ENCODE measurements at regions not wholly inside any gene's neighbourhood (a gene's known extent, or its start where the extent isn't known, plus 50 kb on each side); places are given as distances from the start of the nearest gene placed in this dataset.
A peak's percentile ranks its signal among the peaks of the same experiment; 100 is the strongest.

- H3K4me3 ChIP-seq (ENCODE audit: insufficient read depth, low read depth, low read length) = no peak overlapping the region
- no peak for DNase-seq
- no peaks in the 10 kb centered on the region for H3K36me3 ChIP-seq (replicated peaks; ENCODE audit: control insufficient read depth, insufficient read depth, low read length)
- no peaks in the 10 kb centered on the region for H3K27me3 ChIP-seq (ENCODE audit: control insufficient read depth, insufficient read depth, low read length)
Measured at GRCh38 chr7:15018981-15019380, 116.4 kb upstream of the DGKB start.

- H3K27me3 ChIP-seq (ENCODE audit: control insufficient read depth, insufficient read depth, low read length) = no peaks in the 10 kb centered on the region
- no peak for DNase-seq
Measured at GRCh38 chr7:15016766-15017165, 114.2 kb upstream of the DGKB start.

GRCh38 chr7:15016315-15016667, 113.7 kb upstream of the DGKB start:
- H3K4me3 ChIP-seq (ENCODE audit: insufficient read depth, low read depth, low read length) = no peak overlapping the region
- no peak for DNase-seq
- no peaks in the 10 kb centered on the region for H3K27me3 ChIP-seq (ENCODE audit: control insufficient read depth, insufficient read depth, low read length)
- H3K36me3 ChIP-seq (replicated peaks; ENCODE audit: control insufficient read depth, insufficient read depth, low read length) = no peaks in the 10 kb centered on the region

More at GRCh38 chr7:15016766-15017165, 114.2 kb upstream of the DGKB start:
- H3K36me3 ChIP-seq (replicated peaks; ENCODE audit: control insufficient read depth, insufficient read depth, low read length) = no peaks in the 10 kb centered on the region
- no peak overlapping the region for H3K4me3 ChIP-seq (ENCODE audit: insufficient read depth, low read depth, low read length)

- H3K36me3 ChIP-seq (replicated peaks; ENCODE audit: control insufficient read depth, insufficient read depth, low read length) = no peaks in the 10 kb centered on the region
- peak; percentile 13 for DNase-seq
- H3K4me3 ChIP-seq (ENCODE audit: insufficient read depth, low read depth, low read length) = peak overlapping the region; percentile 18
- no peaks in the 10 kb centered on the region for H3K27me3 ChIP-seq (ENCODE audit: control insufficient read depth, insufficient read depth, low read length)
Measured at GRCh38 chr7:15015545-15016314, 113.2 kb upstream of the DGKB start.

- Histone ChIP-seq H3K36me3 (replicated peaks; ENCODE audit: control insufficient read depth, insufficient read depth, low read length) (no peaks in the 10 kb centered on the region), H3K27me3 (ENCODE audit: control insufficient read depth, insufficient read depth, low read length) (no peaks in the 10 kb centered on the region), H3K4me3 (ENCODE audit: insufficient read depth, low read depth, low read length) (no peak overlapping the region)
- DNase-seq = no peak
Measured at GRCh38 chr7:15012135-15012534, 109.6 kb upstream of the DGKB start.

GRCh38 chr7:15011289-15011688, 108.7 kb upstream of the DGKB start:
- DNase-seq = no peak
- Histone ChIP-seq H3K27me3 (ENCODE audit: control insufficient read depth, insufficient read depth, low read length) (no peaks in the 10 kb centered on the region), H3K36me3 (replicated peaks; ENCODE audit: control insufficient read depth, insufficient read depth, low read length) (no peaks in the 10 kb centered on the region), H3K4me3 (ENCODE audit: insufficient read depth, low read depth, low read length) (no peak overlapping the region)

- no peak for DNase-seq
Measured at GRCh38 chr7:15007507-15007906, 105.0 kb upstream of the DGKB start.

GRCh38 chr7:15005672-15006071, 103.1 kb upstream of the DGKB start:
- Histone ChIP-seq H3K36me3 (replicated peaks; ENCODE audit: control insufficient read depth, insufficient read depth, low read length) (no peaks in the 10 kb centered on the region), H3K4me3 (ENCODE audit: insufficient read depth, low read depth, low read length) (no peak overlapping the region), H3K27me3 (ENCODE audit: control insufficient read depth, insufficient read depth, low read length) (no peaks in the 10 kb centered on the region)
- no peak for DNase-seq

More at GRCh38 chr7:15007507-15007906, 105.0 kb upstream of the DGKB start:
- Histone ChIP-seq H3K4me3 (ENCODE audit: insufficient read depth, low read depth, low read length) (no peak overlapping the region), H3K27me3 (ENCODE audit: control insufficient read depth, insufficient read depth, low read length) (no peaks in the 10 kb centered on the region), H3K36me3 (replicated peaks; ENCODE audit: control insufficient read depth, insufficient read depth, low read length) (no peaks in the 10 kb centered on the region)

- H3K36me3 ChIP-seq (replicated peaks; ENCODE audit: control insufficient read depth, insufficient read depth, low read length) = no peaks in the 10 kb centered on the region
- DNase-seq = no peak
- H3K27me3 ChIP-seq (ENCODE audit: control insufficient read depth, insufficient read depth, low read length) = no peaks in the 10 kb centered on the region
- no peak overlapping the region for H3K4me3 ChIP-seq (ENCODE audit: insufficient read depth, low read depth, low read length)
Measured at GRCh38 chr7:15000157-15000556, 97.6 kb upstream of the DGKB start.

GRCh38 chr7:14999331-14999730, 96.8 kb upstream of the DGKB start:
- Histone ChIP-seq H3K4me3 (ENCODE audit: insufficient read depth, low read depth, low read length) (no peak overlapping the region), H3K36me3 (replicated peaks; ENCODE audit: control insufficient read depth, insufficient read depth, low read length) (no peaks in the 10 kb centered on the region), H3K27me3 (ENCODE audit: control insufficient read depth, insufficient read depth, low read length) (no peaks in the 10 kb centered on the region)
- DNase-seq = no peak

GRCh38 chr7:14995774-14996173, 93.2 kb upstream of the DGKB start:
- DNase-seq = no peak
- H3K4me3 ChIP-seq (ENCODE audit: insufficient read depth, low read depth, low read length) = no peak overlapping the region

GRCh38 chr7:14988941-14989340, 86.4 kb upstream of the DGKB start:
- DNase-seq = no peak
- no peaks in the 10 kb centered on the region for H3K36me3 ChIP-seq (replicated peaks; ENCODE audit: control insufficient read depth, insufficient read depth, low read length)
- no peaks in the 10 kb centered on the region for H3K27me3 ChIP-seq (ENCODE audit: control insufficient read depth, insufficient read depth, low read length)
- no peak overlapping the region for H3K4me3 ChIP-seq (ENCODE audit: insufficient read depth, low read depth, low read length)

More at GRCh38 chr7:14995774-14996173, 93.2 kb upstream of the DGKB start:
- Histone ChIP-seq H3K36me3 (replicated peaks; ENCODE audit: control insufficient read depth, insufficient read depth, low read length) (no peaks in the 10 kb centered on the region), H3K27me3 (ENCODE audit: control insufficient read depth, insufficient read depth, low read length) (no peaks in the 10 kb centered on the region)

- no peak for DNase-seq
- Histone ChIP-seq H3K36me3 (replicated peaks; ENCODE audit: control insufficient read depth, insufficient read depth, low read length) (no peaks in the 10 kb centered on the region), H3K27me3 (ENCODE audit: control insufficient read depth, insufficient read depth, low read length) (no peaks in the 10 kb centered on the region), H3K4me3 (ENCODE audit: insufficient read depth, low read depth, low read length) (no peak overlapping the region)
Measured at GRCh38 chr7:14978687-14979086, 76.1 kb upstream of the DGKB start.

GRCh38 chr7:14974688-14975087, 72.1 kb upstream of the DGKB start:
- Histone ChIP-seq H3K4me3 (ENCODE audit: insufficient read depth, low read depth, low read length) (no peak overlapping the region), H3K27me3 (ENCODE audit: control insufficient read depth, insufficient read depth, low read length) (no peaks in the 10 kb centered on the region), H3K36me3 (replicated peaks; ENCODE audit: control insufficient read depth, insufficient read depth, low read length) (no peaks in the 10 kb centered on the region)
- DNase-seq = no peak

- Histone ChIP-seq H3K4me3 (ENCODE audit: insufficient read depth, low read depth, low read length) (no peak overlapping the region), H3K36me3 (replicated peaks; ENCODE audit: control insufficient read depth, insufficient read depth, low read length) (no peaks in the 10 kb centered on the region), H3K27me3 (ENCODE audit: control insufficient read depth, insufficient read depth, low read length) (no peaks in the 10 kb centered on the region)
- DNase-seq = no peak
Measured at GRCh38 chr7:14973712-14974428, 71.3 kb upstream of the DGKB start.
